Superior temporal gyrus (tissue), 1 donor: ENCODE measurements at regions not wholly inside any gene's neighbourhood (a gene's known extent, or its start where the extent isn't known, plus 50 kb on each side); places are given as distances from the start of the nearest gene placed in this dataset.

Source experiments
- DNase-seq: peaks from one replicate; pipeline ENCODE4 v3.0.0-alpha.2; 2016; ENCODE audit errors: extremely low spot score

DNA sequence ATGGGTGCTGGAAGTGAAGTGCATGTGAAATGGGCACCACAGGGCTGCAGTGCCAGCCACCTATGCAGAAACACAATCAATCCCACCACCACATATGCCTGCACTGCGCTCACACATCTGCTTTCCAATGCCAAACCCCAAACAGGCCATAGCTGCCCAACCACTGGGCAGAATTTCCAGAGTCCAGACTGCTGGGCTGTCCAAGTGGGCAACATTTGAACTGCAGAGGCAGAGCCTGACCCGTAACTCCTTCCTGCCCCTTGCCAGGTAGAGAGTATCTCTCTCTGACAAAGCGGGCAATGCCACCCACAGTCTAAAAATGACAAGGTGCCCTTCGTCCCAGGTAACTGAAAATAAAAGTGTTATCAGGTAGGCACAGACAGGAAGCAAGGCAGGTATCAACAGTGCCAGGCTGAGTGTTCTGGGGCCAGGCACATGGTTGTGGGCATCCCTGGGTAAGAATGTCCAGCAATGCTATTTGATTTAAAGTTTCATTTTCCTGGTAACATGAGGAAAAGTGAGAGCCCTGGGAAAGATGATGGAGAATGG, 79.5 kb downstream of the FOXA2 start:
- no peak for DNase-seq

DNA sequence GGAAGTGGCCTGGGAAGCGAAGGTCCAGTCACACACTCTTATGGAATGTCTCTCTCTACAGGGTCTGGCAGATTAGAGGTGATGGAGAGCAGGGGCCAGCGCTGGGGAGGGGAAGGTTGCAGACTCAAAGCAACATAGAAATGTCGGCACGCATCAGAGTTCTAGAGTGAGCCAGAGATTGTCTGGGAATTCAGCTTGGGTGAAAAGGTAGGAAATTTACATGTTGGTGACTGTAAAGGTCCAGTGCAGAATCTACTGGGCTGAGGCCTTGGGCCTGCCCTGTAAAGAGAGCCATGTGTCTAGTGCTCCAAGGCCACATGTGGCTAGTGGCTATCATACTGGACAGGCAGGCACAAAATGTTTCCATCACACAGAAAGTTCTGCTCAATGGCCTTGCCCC, 80.8 kb downstream of the FOXA2 start:
- DNase-seq, result no peak

DNA sequence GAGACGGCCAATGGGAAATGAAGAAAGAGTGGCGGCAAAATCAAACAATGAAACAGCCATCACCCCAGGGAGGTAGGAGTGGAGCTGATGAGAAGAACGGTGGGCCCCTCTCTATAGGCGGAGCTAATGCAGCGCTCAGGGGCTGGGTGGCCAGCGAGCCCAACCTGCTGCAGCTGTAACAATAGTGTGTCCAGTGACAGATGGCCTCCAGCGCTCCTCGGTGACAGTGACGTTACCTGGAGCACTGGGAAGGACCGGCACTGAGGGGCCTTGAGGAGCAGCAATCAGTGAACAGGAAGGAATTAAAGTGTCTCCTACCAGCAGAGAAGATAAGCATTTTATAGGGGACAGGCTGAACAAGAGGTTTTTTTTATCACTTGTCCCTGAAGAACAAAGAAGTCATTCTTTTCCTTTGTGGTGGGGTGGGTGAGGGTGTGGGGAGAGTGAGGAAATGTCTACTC, 81.6 kb downstream of the FOXA2 start:
- DNase-seq, result no peak

DNA sequence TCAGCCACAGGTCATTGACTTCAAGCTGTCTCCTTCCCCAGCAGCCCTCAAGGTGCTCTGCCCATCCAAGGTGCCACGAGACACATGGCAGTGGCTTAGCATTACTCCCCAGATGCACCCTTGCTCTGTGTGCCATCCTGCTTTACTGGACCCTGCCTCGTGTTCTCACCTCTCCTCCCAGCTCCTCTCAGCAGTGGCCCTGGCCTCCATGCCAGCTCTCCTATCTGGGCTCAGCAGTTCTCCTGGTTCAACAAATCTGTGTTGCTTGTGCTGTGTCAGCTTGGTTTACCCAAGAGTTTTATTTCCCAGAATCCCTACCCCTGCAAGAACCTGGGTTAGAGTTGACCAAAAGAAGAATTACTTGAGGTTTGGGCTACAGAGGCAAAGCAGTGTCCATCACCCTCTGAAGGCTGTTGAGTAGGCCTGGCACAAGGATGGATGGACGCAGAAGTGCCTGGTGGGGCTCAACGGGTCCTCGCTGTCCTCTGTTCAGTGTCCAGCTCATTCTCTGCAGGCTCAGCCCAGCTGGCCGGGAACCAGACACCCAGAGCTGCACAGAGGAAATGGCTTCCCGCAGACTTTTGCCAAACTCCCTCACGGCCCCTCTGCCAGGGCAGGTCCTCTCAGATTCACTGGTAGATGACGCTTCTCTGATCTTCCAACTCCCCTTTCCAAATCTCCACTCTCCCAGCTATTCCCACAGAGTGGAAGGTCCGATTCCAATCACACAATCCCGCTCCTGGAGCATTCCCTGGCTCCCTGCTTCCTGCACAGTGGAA, 82.6 kb downstream of the FOXA2 start:
- no peak for DNase-seq

DNA sequence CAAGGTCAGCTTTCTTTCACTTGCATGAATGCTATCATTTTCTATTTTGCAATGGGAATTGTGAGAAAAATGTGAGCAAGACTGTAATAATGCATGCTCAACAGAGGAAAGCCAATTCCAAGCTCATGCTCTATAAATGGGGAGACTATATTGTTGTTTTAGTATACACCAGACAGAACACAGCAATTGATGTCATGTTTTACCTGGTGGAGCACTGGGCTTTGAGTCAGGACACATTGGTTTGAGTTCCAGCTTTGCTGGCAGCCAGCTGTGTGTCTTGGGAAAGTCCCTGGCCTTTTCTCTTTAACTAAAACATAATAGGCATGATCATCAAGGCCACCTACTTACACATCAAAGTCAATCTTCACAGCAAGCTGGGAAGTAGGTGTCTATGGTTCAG, 83.3 kb downstream of the FOXA2 start:
- DNase-seq, result no peak

DNA sequence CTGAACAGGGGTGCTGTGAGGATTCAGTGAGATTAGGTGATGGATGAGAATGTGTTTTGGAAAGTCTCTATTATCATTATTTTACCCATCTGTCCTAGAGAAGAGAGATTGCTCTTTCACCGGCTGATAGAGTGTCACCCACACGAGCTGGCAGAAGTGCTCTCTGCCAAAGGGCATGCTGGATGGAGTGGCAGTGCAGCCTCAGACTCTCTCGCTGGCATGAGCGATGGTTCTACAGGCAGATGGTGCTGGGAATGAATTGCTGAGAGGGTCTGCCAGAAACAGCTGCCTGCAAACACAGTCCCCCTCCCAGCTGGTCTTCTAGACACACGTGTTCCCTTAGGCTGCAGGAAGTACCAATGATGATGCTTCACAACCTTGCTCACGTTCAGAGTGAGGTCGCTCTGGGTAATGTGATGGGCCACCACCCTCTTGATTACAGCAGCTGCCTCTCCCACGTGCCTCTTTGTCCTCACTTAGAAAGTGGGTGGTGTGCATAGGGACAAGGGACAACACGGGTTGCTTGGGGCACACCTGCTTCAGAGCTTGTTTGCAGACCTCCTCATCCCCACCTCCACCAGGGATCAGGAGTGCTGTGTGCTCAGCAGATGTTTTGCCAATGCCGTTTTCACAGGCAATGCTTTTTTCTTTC, 84.7 kb downstream of the FOXA2 start:
- DNase-seq, result no peak

DNA sequence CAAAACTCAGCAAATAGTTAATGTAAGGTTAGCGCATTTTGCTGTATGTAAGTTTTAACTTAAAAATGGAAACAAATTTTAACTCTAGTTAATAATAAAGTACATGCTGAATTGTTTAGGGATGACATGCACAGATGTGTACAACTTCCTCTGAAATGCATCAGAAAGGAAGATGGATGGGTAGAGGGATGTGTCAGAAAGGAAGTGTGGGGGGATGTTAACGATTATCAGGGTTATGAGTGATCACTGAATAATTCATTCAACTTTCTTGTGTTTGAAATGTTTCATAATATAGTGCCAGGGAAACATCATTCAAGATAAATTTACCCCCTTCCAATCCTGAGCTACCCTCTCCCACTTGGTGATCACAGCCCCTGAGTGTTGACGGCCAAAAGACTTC, 87.6 kb downstream of the FOXA2 start:
- DNase-seq, result no peak

DNA sequence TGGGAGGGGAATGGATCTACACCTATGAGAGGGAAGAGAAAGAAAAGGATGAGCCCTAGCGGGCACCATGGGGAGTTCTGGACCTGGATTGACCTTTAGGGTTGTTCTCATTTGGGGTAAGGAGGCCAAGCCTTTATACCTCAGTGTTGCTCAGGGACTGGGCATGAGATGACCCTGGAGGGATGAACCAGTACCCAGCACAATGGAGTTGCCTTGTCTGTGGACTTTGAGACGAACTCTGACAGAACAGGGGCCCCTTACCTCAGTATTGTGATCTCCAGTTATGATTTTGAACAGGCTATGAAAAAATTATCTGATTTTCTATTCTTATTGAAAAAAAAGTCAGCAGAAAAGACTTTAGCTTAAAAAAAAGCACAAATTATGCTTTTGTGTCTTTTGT, 88.6 kb downstream of the FOXA2 start:
- no peak for DNase-seq

DNA sequence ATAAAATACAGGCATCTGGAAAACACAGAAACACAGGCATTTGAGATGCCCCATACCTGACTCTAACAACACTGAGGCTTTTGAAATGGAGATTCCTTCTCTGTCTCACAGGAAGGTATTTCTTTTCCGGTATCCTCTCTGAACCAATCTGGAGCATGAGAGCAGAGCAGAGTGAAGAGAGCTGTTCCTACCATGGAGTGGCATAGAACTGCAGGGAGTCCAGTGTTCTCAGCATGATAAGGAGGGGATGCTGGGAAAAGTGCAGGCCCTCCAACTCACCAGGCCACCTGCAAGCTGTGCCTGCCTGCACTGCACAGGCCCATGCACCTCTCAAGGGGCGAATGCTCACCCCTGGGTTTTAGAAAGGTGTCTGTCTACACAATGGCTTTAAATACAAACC, 89.2 kb downstream of the FOXA2 start:
- DNase-seq, result no peak

DNA sequence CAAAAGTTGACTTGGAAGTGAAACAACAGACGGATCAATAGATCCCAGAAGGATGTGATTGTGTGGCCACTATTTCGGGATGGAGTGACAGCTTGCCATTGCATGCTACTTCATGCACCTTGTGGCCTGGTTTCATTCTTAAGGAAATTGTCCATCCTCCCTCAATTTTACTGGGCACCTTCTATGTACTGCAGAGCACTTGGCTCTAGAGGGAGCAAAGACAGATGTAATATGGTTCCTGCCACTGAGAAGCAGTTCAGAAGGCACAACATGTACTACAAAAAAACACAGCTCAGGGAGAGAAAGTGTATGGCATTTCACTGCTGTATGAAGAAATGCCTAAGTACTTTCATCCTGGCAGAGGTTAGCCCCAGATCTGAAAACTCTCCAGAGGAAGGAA, 91.9 kb downstream of the FOXA2 start:
- DNase-seq, result no peak

DNA sequence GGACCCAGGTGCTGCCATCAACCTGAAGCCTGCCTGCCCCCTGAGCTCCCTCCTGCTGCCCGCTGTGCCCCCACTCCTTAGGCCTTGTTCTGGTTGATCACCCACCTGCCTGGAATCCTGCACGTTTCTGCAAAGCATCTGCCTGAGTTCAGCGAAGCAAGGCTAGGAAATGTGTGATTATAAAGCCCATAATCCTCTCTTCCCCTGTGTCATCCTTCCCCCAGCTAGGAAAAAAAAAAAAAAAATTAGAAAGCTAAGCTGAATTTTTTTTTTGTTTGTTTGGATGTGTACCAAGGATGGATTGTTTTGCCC, 93.2 kb downstream of the FOXA2 start:
- no peak for DNase-seq

DNA sequence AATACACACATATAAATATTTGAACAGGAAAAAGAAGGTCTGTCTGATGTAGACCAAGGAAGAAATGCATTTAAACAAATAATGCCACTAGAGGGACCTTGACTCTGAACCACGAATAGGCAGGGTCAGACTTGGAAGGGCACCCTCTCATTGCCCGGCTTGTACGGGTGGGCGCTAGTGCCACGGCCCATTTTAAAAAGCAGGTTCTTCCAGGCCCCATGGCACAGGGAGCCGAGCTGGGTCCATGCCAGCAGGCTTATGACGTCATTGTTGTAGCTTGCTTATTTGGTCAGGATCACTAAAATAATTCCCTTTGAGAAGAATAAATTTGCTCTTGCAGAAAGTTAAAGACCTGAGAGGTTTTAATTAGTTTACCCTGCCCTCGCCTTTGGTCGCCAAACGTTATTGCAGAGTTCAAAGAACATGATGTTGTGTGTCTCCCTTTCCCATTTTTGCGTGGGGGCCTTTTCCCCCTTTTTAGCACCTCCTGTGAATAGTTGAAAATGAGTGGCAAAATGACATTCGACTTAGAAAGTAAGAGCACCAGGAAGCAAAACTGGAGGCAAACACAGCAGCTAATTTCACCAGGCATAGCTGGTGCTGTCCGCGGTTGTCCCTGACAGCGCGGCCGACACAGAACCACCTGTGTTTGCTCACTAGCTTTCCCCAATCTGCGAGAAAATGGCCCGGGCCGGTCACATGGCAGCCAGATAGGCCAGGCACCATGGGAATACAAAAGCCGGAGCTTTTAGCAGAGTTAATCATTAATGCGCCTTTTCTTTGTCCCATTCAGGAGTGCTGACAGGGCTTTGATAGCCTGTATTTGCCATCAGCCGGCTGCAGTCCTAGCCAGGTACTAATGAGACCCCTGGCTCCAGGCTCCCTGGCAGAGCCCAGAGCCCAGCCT, 93.8 kb downstream of the FOXA2 start:
- no peak for DNase-seq

DNA sequence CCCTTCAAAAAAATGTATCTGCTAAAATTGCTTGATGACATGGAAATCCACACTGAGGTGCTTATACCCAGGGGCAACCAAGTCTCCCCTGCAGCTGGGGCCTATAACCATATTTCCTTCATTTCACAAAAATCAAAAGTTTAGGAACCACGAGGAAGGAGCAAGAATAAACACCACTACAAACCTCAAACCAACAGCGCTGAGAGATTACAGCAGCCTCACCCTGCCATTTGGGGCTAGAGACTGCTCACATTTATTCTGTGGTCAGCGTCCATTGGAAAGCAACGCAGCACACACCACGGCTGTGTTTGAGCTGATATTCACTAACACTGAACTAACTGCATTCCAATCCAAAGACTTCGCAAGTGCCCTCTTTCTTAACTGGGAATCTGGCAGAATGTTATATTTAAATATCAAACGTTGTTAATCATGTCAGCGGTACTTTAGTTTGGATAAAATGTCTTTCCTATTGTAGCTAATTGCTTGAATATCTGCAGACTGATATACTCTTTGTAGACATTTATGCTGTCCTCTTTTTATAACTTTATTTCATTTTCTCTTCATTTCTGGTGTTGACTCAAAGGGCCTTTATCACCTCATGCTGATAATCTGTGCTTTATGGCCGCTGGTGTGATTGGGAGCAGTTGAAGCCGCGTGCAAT, 94.6 kb downstream of the FOXA2 start:
- no peak for DNase-seq

DNA sequence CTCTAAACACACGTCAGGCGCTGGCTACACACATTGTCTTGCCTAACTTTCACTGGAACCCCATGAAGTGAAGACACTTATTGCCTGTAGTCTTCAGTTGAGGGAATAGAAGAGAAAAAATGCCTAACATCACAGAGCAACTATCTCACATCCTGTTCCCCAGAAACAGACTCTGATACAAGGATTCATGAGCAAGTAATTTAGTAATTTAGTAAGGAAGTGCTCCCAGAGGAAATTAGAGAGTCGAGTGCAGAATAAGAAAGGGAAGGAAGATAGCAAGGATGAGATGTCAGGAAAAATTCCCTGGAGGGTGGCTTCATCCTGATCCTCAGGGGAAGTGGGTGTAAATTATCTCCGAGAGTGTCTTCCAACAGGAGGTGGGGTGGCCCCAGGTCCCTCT, 104.0 kb downstream of the FOXA2 start:
- no peak for DNase-seq

DNA sequence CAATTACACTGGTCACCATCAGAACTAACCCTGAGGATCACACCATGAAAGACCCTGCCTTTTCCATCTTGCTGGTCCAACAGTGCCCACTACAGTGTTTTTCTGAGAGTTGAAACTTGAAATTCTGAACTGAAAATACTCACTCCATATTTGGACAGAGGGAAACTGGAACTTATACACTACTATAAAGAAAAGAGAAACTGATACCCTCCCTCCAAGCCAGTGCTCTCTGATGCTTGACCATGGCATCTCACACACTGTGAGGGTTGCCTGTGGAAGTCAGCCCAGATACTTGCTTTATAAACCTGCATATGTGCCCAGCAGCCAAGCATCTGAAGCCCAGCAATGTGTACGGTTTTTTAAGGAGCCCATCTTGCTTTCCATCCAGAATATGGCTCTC, 108.7 kb downstream of the FOXA2 start:
- DNase-seq, result no peak

DNA sequence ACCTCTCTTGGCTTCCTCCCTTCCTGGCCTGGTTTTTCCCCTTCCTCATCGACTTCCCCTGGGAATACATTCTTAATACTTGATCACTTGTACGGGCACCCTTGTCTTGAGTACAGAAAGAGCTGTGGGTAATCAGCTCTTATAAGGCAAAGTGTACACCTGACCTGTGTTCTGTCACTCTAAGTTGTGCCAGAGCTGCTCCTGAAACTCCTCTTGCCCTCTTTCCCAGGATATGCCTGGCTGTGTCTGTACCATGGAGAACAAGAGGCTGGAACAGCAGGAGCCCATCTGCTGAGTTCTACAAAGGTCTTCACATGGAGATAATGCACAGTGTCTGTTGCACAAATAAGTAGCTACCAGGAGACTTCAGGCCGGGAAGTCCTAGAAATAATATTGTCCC, 110.1 kb downstream of the FOXA2 start:
- no peak for DNase-seq

DNA sequence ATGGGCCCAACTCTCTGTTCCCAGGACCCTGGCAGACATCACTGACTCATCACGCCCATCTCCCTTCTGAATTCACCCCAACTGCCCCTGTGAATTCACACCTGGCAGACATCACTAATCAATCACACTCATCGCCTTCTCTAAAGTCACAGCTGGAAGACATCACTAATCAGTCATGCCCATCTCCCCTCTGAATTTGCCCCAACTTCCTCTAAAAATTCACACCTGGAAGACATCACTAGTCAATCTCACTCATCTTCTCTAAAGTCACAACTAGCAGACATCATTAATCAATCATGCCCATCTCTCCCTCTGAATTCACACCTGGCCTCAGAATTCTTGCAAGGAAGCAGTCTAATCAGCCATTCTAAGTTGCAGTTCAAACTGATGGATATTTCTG, 111.1 kb downstream of the FOXA2 start:
- DNase-seq, result no peak

DNA sequence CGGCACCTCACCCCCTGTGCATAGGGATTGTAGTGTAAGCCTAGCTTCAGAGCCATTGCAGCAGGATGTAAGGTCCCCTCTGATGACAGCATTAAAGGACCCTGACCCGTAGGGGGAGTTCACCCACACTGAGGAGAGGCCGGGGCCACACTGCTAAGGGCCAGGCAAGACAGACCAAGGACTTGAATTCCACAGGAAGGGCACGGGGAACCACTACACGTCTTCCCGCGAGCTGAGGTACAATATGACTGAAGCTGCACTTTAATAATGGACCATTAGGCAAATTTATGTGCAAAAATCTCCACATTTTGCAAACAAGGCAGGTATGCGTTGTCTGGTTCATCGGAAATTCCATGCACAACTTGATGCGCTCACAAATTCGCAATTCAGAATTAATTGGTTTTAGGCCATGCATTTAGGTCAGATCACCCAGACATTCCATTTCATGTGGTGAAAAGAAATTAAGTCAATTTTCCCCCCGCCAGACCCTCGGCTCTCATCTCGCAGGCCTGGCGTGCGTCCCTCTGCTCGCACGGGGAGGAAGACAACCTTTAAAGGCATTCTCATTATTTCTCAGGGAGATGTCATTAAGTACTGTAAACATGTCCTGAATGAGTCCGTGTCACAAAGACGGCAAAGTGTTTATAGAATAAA, 111.8 kb downstream of the FOXA2 start:
- no peak for DNase-seq

DNA sequence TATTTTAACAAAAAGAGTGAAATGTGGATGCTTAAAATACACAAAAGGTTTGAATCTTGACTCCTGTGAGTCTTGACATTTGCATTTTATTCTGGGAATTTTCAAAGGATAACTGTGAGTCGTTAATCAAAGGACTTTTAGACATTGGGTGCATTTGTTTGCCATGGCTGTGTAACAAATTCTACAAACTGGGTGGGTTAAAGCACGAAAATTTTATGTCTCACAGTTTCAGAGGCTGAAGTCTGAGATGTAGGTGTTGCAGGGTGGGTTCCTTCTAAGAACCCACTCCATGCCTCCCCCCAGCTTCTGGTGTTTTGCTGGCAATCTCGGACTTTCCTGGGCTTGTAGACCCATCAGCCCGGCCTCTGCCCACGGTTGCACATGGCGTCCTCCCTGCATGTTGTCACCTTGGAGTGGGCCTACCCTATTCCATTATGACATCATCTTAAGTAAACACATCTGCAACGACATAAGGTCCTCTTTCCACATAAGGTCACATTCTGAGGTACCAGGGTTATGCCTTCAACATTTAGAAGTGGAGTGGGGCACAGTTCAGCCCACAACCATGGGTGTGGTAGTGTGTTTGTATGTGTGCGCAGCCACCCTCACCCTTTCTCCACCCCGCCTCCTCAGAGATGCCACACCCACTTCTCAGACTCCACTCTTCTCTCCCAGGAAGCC, 113.1 kb downstream of the FOXA2 start:
- no peak for DNase-seq

DNA sequence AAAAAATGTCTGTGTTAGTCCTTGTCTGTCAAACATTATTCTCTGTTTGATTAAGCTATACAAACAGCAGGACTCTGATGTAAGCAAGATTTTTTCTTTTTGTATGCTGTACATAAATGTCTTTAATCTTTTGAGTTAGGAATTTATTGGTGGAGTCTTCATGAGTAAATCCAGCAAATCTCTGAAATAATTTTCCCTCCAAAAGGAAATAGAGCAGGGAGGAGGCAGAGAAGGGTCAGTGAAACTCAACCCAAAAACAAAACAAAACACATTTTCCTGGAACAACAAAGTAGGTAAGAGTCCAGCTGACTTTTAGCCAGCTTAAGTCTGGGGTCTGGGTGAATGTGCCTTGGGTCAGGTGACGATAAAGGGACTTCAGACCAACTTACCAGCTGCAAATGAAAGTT, 113.7 kb downstream of the FOXA2 start:
- DNase-seq, result no peak
